Kidney epithelial cell (primary cell): ENCODE measurements at regions not wholly inside any gene's neighbourhood (a gene's known extent, or its start where the extent isn't known, plus 50 kb on each side); places are given as distances from the start of the nearest gene placed in this dataset.
A peak's percentile ranks its signal among the peaks of the same experiment; 100 is the strongest.

Source experiments
- DNase-seq: peaks from one replicate; pipeline ENCODE4 v3.0.0-alpha.2; 2010; ENCODE audit warnings: low read depth
- H3K27me3 ChIP-seq: 2 replicates; pipeline ENCODE4 v1.6.0; 2011; ENCODE audit warnings: low read length; ENCODE audit not compliant: control insufficient read depth, insufficient read depth
- H3K36me3 ChIP-seq: 2 replicates; pipeline ENCODE4 v1.5.1; 2011; ENCODE audit warnings: low read length; ENCODE audit not compliant: control insufficient read depth, insufficient read depth
- H3K4me3 ChIP-seq: 2 replicates; pipeline ENCODE4 v1.5.1; 2011; ENCODE audit warnings: low read depth, mild to moderate bottlenecking, control low read depth, low read length
- CTCF ChIP-seq: IDR thresholded peaks from 2 replicates; pipeline ENCODE4 v1.5.1; 2011; ENCODE audit warnings: mild to moderate bottlenecking, moderate library complexity, low read length, control low read depth, inconsistent platforms; ENCODE audit not compliant: insufficient read depth, poor library complexity, severe bottlenecking

- no peaks in the 10 kb centered on the region for H3K27me3 ChIP-seq
- peak overlapping the region; percentile 40 for H3K4me3 ChIP-seq
- DNase-seq, result peak; percentile 9
Observed at GRCh38 chr2:88350331-88351248, 101.9 kb downstream of the FOXI3 start.

GRCh38 chr2:88345842-88346241 is 106.7 kb downstream of the FOXI3 start:
- DNase-seq, result no peak
- no peak for TF ChIP-seq CTCF

More at GRCh38 chr2:88350331-88351248, 101.9 kb downstream of the FOXI3 start:
- no peaks in the 10 kb centered on the region for H3K36me3 ChIP-seq
- TF ChIP-seq CTCF, result peak; percentile 83

GRCh38 chr2:88342749-88343148 is 109.7 kb downstream of the FOXI3 start:
- no peaks in the 10 kb centered on the region for H3K27me3 ChIP-seq
- H3K4me3 ChIP-seq, result no peak overlapping the region
- TF ChIP-seq CTCF, result no peak
- H3K36me3 ChIP-seq, result no peaks in the 10 kb centered on the region
- DNase-seq, result no peak

More at GRCh38 chr2:88345842-88346241, 106.7 kb downstream of the FOXI3 start:
- Histone ChIP-seq H3K36me3 (no peaks in the 10 kb centered on the region), H3K4me3 (no peak overlapping the region), H3K27me3 (no peaks in the 10 kb centered on the region)

GRCh38 chr2:88334418-88334817 is 118.1 kb downstream of the FOXI3 start:
- Histone ChIP-seq H3K4me3 (no peak overlapping the region), H3K27me3 (no peaks in the 10 kb centered on the region), H3K36me3 (no peaks in the 10 kb centered on the region)
- no peak for TF ChIP-seq CTCF
- DNase-seq, result no peak

GRCh38 chr2:88331239-88331638 is 121.3 kb downstream of the FOXI3 start:
- DNase-seq, result no peak

More at GRCh38 chr2:88331239-88331638, 121.3 kb downstream of the FOXI3 start:
- Histone ChIP-seq H3K36me3 (no peaks in the 10 kb centered on the region), H3K4me3 (no peak overlapping the region), H3K27me3 (no peaks in the 10 kb centered on the region)
- no peak for TF ChIP-seq CTCF
